Colonic mucosa (tissue), 4 donors: ENCODE measurements at regions not wholly inside any gene's neighbourhood (a gene's known extent, or its start where the extent isn't known, plus 50 kb on each side); places are given as distances from the start of the nearest gene placed in this dataset.
"Not testable (repeated sequence)": the region's sequence is repeated elsewhere in the genome, so short reads cannot be mapped to it uniquely, and the experiment has no call there.

Experiments
- DNase-seq: peaks from one replicate; pipeline ENCODE4 v3.0.0-alpha.2; 2020
- H3K27ac ChIP-seq: fragments of 200-600 bp; one replicate; pipeline ENCODE4 v1.8.0; 2021
- H3K27me3 ChIP-seq: fragments of 200-600 bp; one replicate; pipeline ENCODE4 v1.8.0; 2021
- H3K36me3 ChIP-seq: fragments of 200-600 bp; one replicate; pipeline ENCODE4 v1.8.0; 2021
- H3K4me1 ChIP-seq: fragments of 200-600 bp; one replicate; pipeline ENCODE4 v1.8.0; 2021; ENCODE audit warnings: mild to moderate bottlenecking
- H3K4me3 ChIP-seq: fragments of 200-600 bp; one replicate; pipeline ENCODE4 v1.8.0; 2021
- H3K9ac ChIP-seq, 2 donors: one replicate each; pipeline ENCODE4 v1.7.0; 2013; ENCODE audit warnings: control low read depth in 2 of 2, low read depth in 2 of 2, low read length in 2 of 2
- H3K9me3 ChIP-seq: fragments of 200-600 bp; one replicate; pipeline ENCODE4 v1.8.0; 2021
- CTCF ChIP-seq: fragments of 200-600 bp; IDR thresholded peaks from one replicate; pipeline ENCODE4 v1.8.0; 2022; ENCODE audit warnings: antibody characterized with exemption, mild to moderate bottlenecking
- intact Hi-C: fragments of 100-400 bp; cut with DNase I; formaldehyde crosslinking; loops from one replicate; pipeline ENCODE4 v1.14.1; 2022
- donor health status: healthy.
- donor health status: DM: no; HTN: no; CAD: no.
- donor health status: DM: no; HTN: no; CAD: no.

- no peaks in the 10 kb centered on the region for H3K4me1 ChIP-seq
- H3K9me3 ChIP-seq = no peaks in the 10 kb centered on the region
- intact Hi-C loops = no loop called here
- no peaks in the 10 kb centered on the region for H3K36me3 ChIP-seq
- H3K4me3 ChIP-seq = no peak overlapping the region
- no peak for DNase-seq
- H3K9ac ChIP-seq = no peak overlapping the region
- TF ChIP-seq CTCF = no peak
- no peaks in the 10 kb centered on the region for H3K27me3 ChIP-seq
- H3K27ac ChIP-seq = no peak overlapping the region
Measured at GRCh38 chr7:118944271-118944670, 719.8 kb downstream of the ANKRD7 start.

GRCh38 chr7:118945911-118946682 lies 721.6 kb downstream of the ANKRD7 start:
- Histone ChIP-seq H3K27ac (no peak overlapping the region), H3K9me3 (no peaks in the 10 kb centered on the region), H3K36me3 (no peaks in the 10 kb centered on the region), H3K27me3 (no peaks in the 10 kb centered on the region), H3K4me1 (no peaks in the 10 kb centered on the region), H3K9ac (no peak overlapping the region), H3K4me3 (no peak overlapping the region)
- intact Hi-C loops = no loop called here
- DNase-seq = no peak
- no peak for TF ChIP-seq CTCF

- Histone ChIP-seq H3K36me3 (no peaks in the 10 kb centered on the region), H3K4me3 (no peak overlapping the region), H3K27ac (no peak overlapping the region), H3K9me3 (no peaks in the 10 kb centered on the region), H3K4me1 (no peaks in the 10 kb centered on the region), H3K9ac (no peak overlapping the region), H3K27me3 (no peaks in the 10 kb centered on the region)
- TF ChIP-seq CTCF = no peak
- no peak for DNase-seq
- intact Hi-C loops = no loop called here
Measured at GRCh38 chr7:118948508-118948907, 724.0 kb downstream of the ANKRD7 start.

GRCh38 chr7:118949031-118949430 lies 724.5 kb downstream of the ANKRD7 start:
- Histone ChIP-seq H3K9ac (no peak overlapping the region), H3K27me3 (no peaks in the 10 kb centered on the region), H3K9me3 (no peaks in the 10 kb centered on the region), H3K27ac (no peak overlapping the region), H3K4me3 (no peak overlapping the region), H3K36me3 (no peaks in the 10 kb centered on the region), H3K4me1 (no peaks in the 10 kb centered on the region)
- no peak for TF ChIP-seq CTCF
- intact Hi-C loops = no loop called here
- DNase-seq = no peak

- H3K9ac ChIP-seq, H3K27ac ChIP-seq, intact Hi-C loops, H3K9me3 ChIP-seq, H3K4me1 ChIP-seq, H3K4me3 ChIP-seq, H3K36me3 ChIP-seq, DNase-seq, H3K27me3 ChIP-seq: not testable (repeated sequence)
Measured at GRCh38 chr7:118956285-118956684, 731.8 kb downstream of the ANKRD7 start.

GRCh38 chr7:118969370-118969769 lies 744.9 kb downstream of the ANKRD7 start:
- no peaks in the 10 kb centered on the region for H3K9me3 ChIP-seq
- H3K27me3 ChIP-seq = no peaks in the 10 kb centered on the region
- no peak for DNase-seq
- no peaks in the 10 kb centered on the region for H3K4me1 ChIP-seq
- intact Hi-C loops = no loop called here
- H3K36me3 ChIP-seq = no peaks in the 10 kb centered on the region
- no peak overlapping the region for H3K27ac ChIP-seq
- no peak overlapping the region for H3K4me3 ChIP-seq
- no peak for TF ChIP-seq CTCF
- H3K9ac ChIP-seq = no peak overlapping the region
